Heart right ventricle (tissue), 16 donors: ENCODE measurements at regions not wholly inside any gene's neighbourhood (a gene's known extent, or its start where the extent isn't known, plus 50 kb on each side); places are given as distances from the start of the nearest gene placed in this dataset.

ENCODE experiments used
- ATAC-seq, 8 donors: fragments of 200-7000 bp; cut with Tn5 transposase; one replicate each; pipeline ENCODE4 v1.9.1; 2020; ENCODE audit warnings: mild to moderate bottlenecking in 8 of 8, moderate library complexity in 8 of 8, moderate number of reproducible peaks in 1 of 8
- DNase-seq, 2 donors: peaks; one replicate each; pipeline ENCODE4 v3.0.0-alpha.2; 2020
- H3K27ac ChIP-seq, 10 donors: fragments of 200-600 bp; sonication (generic) in 2 of 10; one replicate each; pipeline versions ENCODE4 v1.5.0 to v1.8.0; 2020 to 2022; ENCODE audit warnings: mild to moderate bottlenecking in 3 of 10
- H3K27me3 ChIP-seq, 7 donors: fragments of 200-600 bp; one replicate each; pipeline ENCODE4 v1.8.0; 2021 to 2022; ENCODE audit warnings: mild to moderate bottlenecking in 2 of 7
- H3K36me3 ChIP-seq, 9 donors: fragments of 200-600 bp; sonication (generic) in 1 of 9; one replicate each; pipeline versions ENCODE4 v1.5.0 to v1.8.0; 2020 to 2022; ENCODE audit warnings: mild to moderate bottlenecking in 2 of 9
- H3K4me1 ChIP-seq, 9 donors: fragments of 200-600 bp; sonication (generic) in 1 of 9; one replicate each; pipeline versions ENCODE4 v1.5.0 to v1.8.0; 2020 to 2022; ENCODE audit warnings: mild to moderate bottlenecking in 4 of 9
- H3K4me3 ChIP-seq, 10 donors: fragments of 200-600 bp; sonication (generic) in 2 of 10; one replicate each; pipeline versions ENCODE4 v1.5.0 to v1.8.0; 2020 to 2022; ENCODE audit warnings: mild to moderate bottlenecking in 7 of 10, moderate library complexity in 2 of 10
- H3K9me3 ChIP-seq, 11 donors: fragments of 200-600 bp in 10 of 11; sonication (generic) in 2 of 11; one replicate each; pipeline versions ENCODE4 v1.5.0 to v1.8.0; 2013 to 2022; ENCODE audit warnings: mild to moderate bottlenecking in 2 of 11, control low read depth in 1 of 11, moderate library complexity in 1 of 11
- CTCF ChIP-seq, 9 donors: fragments of 200-600 bp; sonication (generic) in 2 of 9; IDR thresholded peaks; one replicate each; pipeline versions ENCODE4 v1.5.0 to v1.8.0; 2021 to 2022; ENCODE audit warnings: antibody characterized with exemption in 9 of 9, mild to moderate bottlenecking in 5 of 9, moderate library complexity in 1 of 9
- WGBS, 2 donors: extraction: QIAGEN DNeasy Blood & Tissue Kit; methylation state at CpG; one replicate each; pipeline ENCODE4 v1.1.7; 2013; ENCODE audit warnings: inconsistent platforms in 1 of 2; 5-methylcytosine and 5-hydroxymethylcytosine counted together
- intact Hi-C, 10 donors: fragments of 100-400 bp; cut with DNase I; formaldehyde crosslinking; loops; one replicate each; pipeline versions ENCODE4 v1.11.1 to v1.14.2; 2022
- donor health status: Arrhythmogenic right ventricular cardiomyopathy.
- donor health status: ischemic (EF 13 %, LVEDD 7.1; RV severe dilation, severe dysfunction).
- donor health status: healthy with polysubstance abuse.
- donor health status: DM: no; HTN: yes; CAD: no.
- donor health status: DM: no; HTN: no; CAD: no.
- donor health status: ischemic (EF 25% LVEDD 6.9; RV normal size, moderate dysfunction).
- donor health status: ischemic (EF 25% LVEDD 5.7; RV mildly dilated, moderate dysfunction).
- donor health status: healthy.
- donor health status: DM: yes; HTN: yes; CAD: no.
- donor health status: Ischemic cardiomyopathy.
- donor health status: ischemic (EF 35%, LVEDD 5.7; RV mildly dilated, moderate dysfunction).
- donor health status: nonischemic (EF 11% LVEDD 7.7; RV severe dilation, severe dysfunction).
- donor health status: DM: yes; HTN: yes; CAD: no.
- donor health status: PGD.
- donor health status: ischemic (EF 29% LVEDD 5.4; RV normal size, mild dysfunction).
- donor health status: nonischemic (EF 23%, LVEDD 6.1; RV moderate dilation, normal function).

GRCh38 chrX:94256396-94256795 lies 582.4 kb downstream of the FAM133A start:
- H3K9me3 ChIP-seq: peaks cover 0 to 10% (median 0%) of the 10 kb centered on the region in 11 donors
- WGBS, 2 donors: 44 to 88% methylated on average over 1 of the region's 1 CpG
- ATAC-seq: no peak

GRCh38 chrX:94265323-94265722 lies 591.3 kb downstream of the FAM133A start:
- no peak for ATAC-seq
- no peaks in the 10 kb centered on the region for H3K27me3 ChIP-seq
- H3K4me3 ChIP-seq: no peak overlapping the region
- TF ChIP-seq CTCF (IDR thresholded peaks at IDR 0.05): no peak
- no peaks in the 10 kb centered on the region for H3K4me1 ChIP-seq
- peaks cover 0 to 17% (median 0%) of the 10 kb centered on the region in 11 donors for H3K9me3 ChIP-seq
- WGBS, 2 donors: 58 to 61% methylated on average over 1 of the region's 1 CpG
- intact Hi-C loops: no loop called here
- H3K36me3 ChIP-seq: no peaks in the 10 kb centered on the region
- DNase-seq: no peak
- H3K27ac ChIP-seq: no peak overlapping the region

More at GRCh38 chrX:94256396-94256795, 582.4 kb downstream of the FAM133A start:
- no peak for TF ChIP-seq CTCF (IDR thresholded peaks at IDR 0.05)
- H3K27me3 ChIP-seq: no peaks in the 10 kb centered on the region
- no peak overlapping the region for H3K27ac ChIP-seq
- H3K36me3 ChIP-seq: no peaks in the 10 kb centered on the region
- no peak for DNase-seq
- intact Hi-C loops: no loop called here
- no peak overlapping the region for H3K4me3 ChIP-seq
- no peaks in the 10 kb centered on the region for H3K4me1 ChIP-seq

GRCh38 chrX:94288325-94288724 lies 614.3 kb downstream of the FAM133A start:
- ATAC-seq (no peak), DNase-seq (no peak)
- Histone ChIP-seq H3K27ac (no peak overlapping the region), H3K4me3 (no peak overlapping the region), H3K27me3 (no peaks in the 10 kb centered on the region), H3K9me3 (peaks cover 0 to 7% (median 0%) of the 10 kb centered on the region in 11 donors), H3K4me1 (no peaks in the 10 kb centered on the region), H3K36me3 (no peaks in the 10 kb centered on the region)
- WGBS, 2 donors: 26% methylated on average over 2 of the region's 2 CpGs
- intact Hi-C loops: no loop called here
- no peak for TF ChIP-seq CTCF (IDR thresholded peaks at IDR 0.05)

- H3K27ac ChIP-seq: no peak overlapping the region
- no peak overlapping the region for H3K4me3 ChIP-seq
- DNase-seq: no peak
- no peaks in the 10 kb centered on the region for H3K27me3 ChIP-seq
- peaks cover 0 to 3% (median 0%) of the 10 kb centered on the region in 11 donors for H3K9me3 ChIP-seq
- no peaks in the 10 kb centered on the region for H3K4me1 ChIP-seq
- WGBS, 2 donors: 14 to 19% methylated on average over 1 of the region's 1 CpG
- TF ChIP-seq CTCF (IDR thresholded peaks at IDR 0.05): no peak
- intact Hi-C loops: no loop called here
- ATAC-seq: no peak
- H3K36me3 ChIP-seq: no peaks in the 10 kb centered on the region
These were observed 615.0 kb downstream of the FAM133A start for GRCh38 chrX:94288972-94289371.
